GM12878 (cell line): ENCODE measurements at regions not wholly inside any gene's neighbourhood (a gene's known extent, or its start where the extent isn't known, plus 50 kb on each side); places are given as distances from the start of the nearest gene placed in this dataset.

Experiments
- BCL11A ChIP-seq: IDR thresholded peaks from 2 replicates; pipeline ENCODE4 v1.6.1; 2011; ENCODE audit warnings: low read depth, low read length
- CBFB ChIP-seq: IDR thresholded peaks from 2 replicates; pipeline ENCODE4 v1.6.1; 2016; ENCODE audit warnings: antibody characterized with exemption, low read depth
- EP300 ChIP-seq, 2 experiments: fragments of 150-350 bp in 1 of 2; IDR thresholded peaks; 2 replicates each; pipeline ENCODE4 v1.6.1; 2011 to 2012; ENCODE audit warnings: low read depth in 2 of 2, low read length in 2 of 2, borderline replicate concordance in 1 of 2, improper control_type of control experiment in 1 of 2, inconsistent platforms in 1 of 2; ENCODE audit not compliant: control insufficient read depth in 1 of 2
- FOS ChIP-seq: IDR thresholded peaks from 3 replicates; pipeline ENCODE4 v1.6.1; 2011; ENCODE audit warnings: borderline replicate concordance; ENCODE audit not compliant: insufficient read length; ENCODE audit errors: extremely low read depth
- HDGF ChIP-seq: fragments of 450-650 bp; IDR thresholded peaks from 2 replicates; pipeline ENCODE4 v1.6.1; 2016; ENCODE audit warnings: antibody characterized with exemption
- NFYA ChIP-seq: IDR thresholded peaks from 2 replicates; pipeline ENCODE4 v1.6.1; 2011; ENCODE audit warnings: low read depth, mild to moderate bottlenecking, low read length, improper control_type of control experiment, borderline replicate concordance
- POLR2A ChIP-seq: IDR thresholded peaks from 2 replicates; pipeline ENCODE4 v1.6.1; 2011; ENCODE audit warnings: low read depth, mild to moderate bottlenecking, low read length
- POLR2AphosphoS5 ChIP-seq: IDR thresholded peaks from 2 replicates; pipeline ENCODE4 v1.6.1; 2011; ENCODE audit warnings: mild to moderate bottlenecking, low read length, inconsistent platforms
- RFX5 ChIP-seq: IDR thresholded peaks from 2 replicates; pipeline ENCODE4 v1.6.1; 2011; ENCODE audit warnings: low read depth, low read length, improper control_type of control experiment
- SIN3A ChIP-seq: IDR thresholded peaks from 2 replicates; pipeline ENCODE4 v1.6.1; 2012; ENCODE audit warnings: low read depth, low read length, improper control_type of control experiment
- SMAD5 ChIP-seq: IDR thresholded peaks from 2 replicates; pipeline ENCODE4 v1.6.1; 2016; ENCODE audit warnings: antibody characterized with exemption, low read depth
- SMC3 ChIP-seq: IDR thresholded peaks from 2 replicates; pipeline ENCODE4 v1.6.1; 2011; ENCODE audit warnings: low read length, improper control_type of control experiment, borderline replicate concordance
- SUPT20H ChIP-seq: IDR thresholded peaks from 2 replicates; pipeline ENCODE4 v1.6.1; 2011; ENCODE audit warnings: low read depth, mild to moderate bottlenecking, low read length, moderate library complexity, borderline replicate concordance; ENCODE audit not compliant: control insufficient read depth
- ZNF384 ChIP-seq: IDR thresholded peaks from 2 replicates; pipeline ENCODE4 v1.6.1; 2012; ENCODE audit warnings: low read depth, mild to moderate bottlenecking, low read length, improper control_type of control experiment, borderline replicate concordance

- TF ChIP-seq EP300 (IDR thresholded peaks at IDR 0.05; ENCODE audit: borderline replicate concordance in 1 of 2, control insufficient read depth in 1 of 2, low read depth in 2 of 2, low read length in 2 of 2) (no peak), HDGF (no peak), RFX5 (no peak), POLR2AphosphoS5 (no peak), ZNF384 (no peak), POLR2A (no peak), NFYA (no peak), CBFB (no peak), SUPT20H (no peak), SIN3A (no peak), FOS (no peak), SMC3 (no peak), SMAD5 (no peak), BCL11A (no peak)
Measured at GRCh38 chr2:8300905-8301304, 381.0 kb upstream of the ID2 start.
